ENCODE measurements at regions not wholly inside any gene's neighbourhood (a gene's known extent, or its start where the extent isn't known, plus 50 kb on each side); places are given as distances from the start of the nearest gene placed in this dataset.

DNA sequence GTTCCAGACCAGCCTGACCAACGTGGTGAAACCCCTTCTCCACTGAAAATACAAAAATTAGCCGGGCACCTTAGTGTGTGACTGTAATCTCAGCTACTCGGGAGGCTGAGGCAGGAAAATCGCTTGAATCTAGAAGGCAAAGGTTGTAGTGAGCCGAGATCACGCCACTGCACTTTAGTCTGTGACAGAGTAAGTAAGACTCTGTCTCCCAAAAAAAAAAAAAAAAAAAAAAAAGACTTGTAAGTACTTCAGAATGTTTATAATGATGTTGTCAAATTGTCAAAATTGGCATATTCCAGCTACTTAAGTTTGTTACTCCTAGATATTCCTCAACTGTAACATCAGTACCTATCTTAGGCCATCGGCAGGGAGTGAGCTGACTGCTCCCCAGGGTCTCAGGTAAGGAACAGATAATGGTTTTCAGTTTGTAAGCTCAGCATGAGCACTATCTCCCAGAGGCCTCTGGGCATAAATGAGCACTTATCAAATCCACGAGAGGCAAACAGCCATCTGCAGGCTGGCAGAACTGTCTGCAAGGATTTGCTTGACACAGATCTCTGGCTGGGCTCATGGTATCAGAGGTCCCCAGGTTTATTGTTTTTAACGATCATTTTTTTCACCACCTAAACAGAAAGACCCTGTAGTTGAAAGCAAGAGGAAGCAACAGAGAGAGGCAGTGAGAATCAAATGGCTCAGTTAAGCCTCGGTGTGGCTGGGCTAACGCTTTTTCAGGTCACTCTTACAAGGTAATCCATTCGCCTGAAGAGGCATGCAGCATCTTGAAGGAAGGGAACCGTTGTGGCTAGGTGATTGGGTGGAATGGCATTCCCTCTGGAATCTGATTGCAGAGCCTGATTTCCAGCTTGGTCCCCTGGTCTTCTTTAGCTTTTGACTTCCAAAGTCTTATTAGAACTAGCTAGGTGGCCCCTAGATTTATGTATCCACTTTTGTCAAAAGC, 115.9 kb downstream of the LY86 start:
- DNase-seq (ENCODE audit: low read depth) = no peak

DNA sequence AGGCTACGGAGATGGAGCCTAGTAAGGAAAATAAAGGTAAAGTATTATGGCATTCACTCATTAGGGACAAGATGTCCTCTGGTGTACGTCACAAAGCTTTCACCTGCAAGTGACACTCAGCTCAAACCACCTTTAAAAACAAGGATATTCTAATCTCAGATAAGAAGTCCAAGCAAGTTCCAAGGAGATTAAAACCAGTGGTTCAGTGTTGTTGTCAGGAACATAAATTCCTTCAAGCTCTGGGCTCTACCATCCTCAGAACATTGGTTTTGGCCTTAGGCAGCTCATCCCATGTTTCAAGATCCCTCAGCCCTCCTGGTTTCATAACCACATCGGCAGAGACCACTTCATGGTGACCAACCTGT, 116.5 kb downstream of the LY86 start:
- no peak for DNase-seq (ENCODE audit: low read depth)

DNA sequence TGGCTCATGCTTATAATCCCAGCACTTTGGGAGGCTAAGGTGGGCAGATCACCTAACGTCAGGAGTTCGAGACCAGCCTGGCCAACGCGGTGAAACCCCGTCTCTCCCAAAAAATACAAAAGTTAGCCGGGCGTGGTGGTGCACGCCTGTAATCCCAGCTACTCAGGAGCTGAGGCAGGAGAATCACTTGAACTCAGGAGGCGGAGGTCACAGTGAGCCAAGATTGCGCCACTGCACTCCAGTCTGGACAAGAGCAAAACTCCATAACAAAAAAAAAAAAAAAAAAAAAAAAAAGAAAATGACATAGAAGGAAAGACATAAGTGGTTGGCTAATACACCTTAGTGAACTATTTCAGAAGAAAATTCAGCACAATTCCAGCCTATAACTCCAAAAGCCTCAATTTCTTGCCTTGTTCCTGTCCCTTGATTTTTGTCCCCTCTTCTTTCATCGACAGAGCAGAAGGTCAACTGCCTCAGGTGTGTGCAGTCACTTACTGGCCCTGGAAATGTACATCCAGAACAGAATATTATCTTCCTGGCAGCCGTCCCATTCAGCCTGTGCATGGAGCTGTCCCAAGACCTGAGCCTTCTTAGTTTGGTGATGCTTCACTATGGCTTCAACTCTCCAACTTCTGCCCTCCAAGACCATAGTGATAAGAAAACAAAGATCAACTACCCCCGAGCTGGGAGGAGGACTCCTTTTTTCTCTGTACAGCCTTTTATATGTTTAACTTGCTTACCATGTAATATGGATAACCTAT, 117.6 kb downstream of the LY86 start:
- DNase-seq (ENCODE audit: low read depth) = no peak

DNA sequence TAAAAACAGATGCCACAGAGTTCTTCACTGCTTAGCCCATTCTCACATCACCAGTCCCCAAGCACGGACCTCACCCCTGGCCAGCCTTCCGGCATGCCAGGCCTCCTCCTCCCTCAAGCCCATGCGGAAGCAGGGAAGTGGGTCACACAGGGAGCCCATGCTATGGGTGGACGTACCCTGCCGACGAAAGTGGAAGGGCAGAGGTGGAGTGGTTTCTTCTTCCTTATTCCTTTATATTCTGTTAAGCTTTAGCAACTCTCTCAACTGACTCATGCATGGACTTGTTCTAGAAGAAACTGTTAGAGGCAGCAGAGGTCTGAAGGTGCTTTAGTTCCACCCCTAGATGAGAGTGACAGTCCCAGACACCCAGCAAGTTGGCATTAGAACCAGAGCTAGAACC, 118.6 kb downstream of the LY86 start:
- no peak for DNase-seq (ENCODE audit: low read depth)

DNA sequence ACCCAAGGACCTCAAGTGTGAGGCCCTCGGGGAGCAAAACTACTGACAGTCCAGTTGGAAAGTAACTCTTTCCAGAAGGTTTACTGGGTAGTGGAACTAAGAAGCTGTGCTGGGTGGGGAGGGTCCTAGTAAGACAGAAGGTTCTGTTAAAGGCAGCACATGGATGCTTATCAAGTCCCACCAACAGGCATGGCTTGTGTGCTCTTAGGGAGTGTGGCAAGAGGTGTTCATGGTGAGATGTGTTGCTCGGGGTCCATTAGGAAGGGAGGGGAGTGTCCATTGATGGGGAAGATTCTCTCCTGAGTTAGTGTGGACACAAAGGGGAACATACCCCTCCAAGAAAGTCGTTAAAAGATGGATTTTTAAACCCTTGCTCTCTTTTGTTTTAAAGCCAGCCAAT, 120.6 kb downstream of the LY86 start:
- no peak for DNase-seq (ENCODE audit: low read depth)

DNA sequence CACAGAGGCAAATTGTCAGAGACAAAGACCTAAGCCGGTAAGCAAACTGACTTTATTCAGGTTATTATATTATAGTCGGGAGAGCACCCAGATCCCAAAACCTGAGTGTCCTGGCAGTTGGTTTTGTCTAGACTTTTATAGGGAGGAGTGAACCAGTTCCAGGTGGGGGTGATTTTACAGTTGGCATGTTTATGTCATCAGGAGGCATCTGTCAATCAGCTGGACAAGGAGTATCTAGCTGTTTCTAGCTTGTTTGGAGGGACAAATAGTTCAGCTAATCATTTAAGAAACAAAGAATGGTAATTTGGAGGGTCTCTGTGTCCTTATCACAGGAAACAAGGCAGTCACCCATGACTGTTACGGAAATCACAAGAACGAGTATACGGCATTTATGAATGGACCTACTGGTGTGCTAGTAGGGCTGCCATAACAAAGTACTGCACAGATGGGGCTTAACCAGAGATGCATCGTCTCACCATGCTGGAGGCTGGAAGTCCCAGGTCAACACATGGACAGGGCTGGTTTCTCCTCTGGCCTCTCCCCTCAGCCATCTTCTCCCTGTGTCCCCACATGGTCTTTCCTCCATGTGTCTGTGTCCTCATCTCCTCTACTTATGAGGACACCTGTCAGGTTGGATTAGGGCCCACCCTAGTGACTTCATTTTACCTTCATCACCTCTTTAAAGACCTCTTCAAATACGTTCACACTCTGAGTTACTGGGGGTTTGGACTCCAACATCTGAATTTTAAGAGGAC, 122.7 kb downstream of the LY86 start:
- no peak for DNase-seq (ENCODE audit: low read depth)

DNA sequence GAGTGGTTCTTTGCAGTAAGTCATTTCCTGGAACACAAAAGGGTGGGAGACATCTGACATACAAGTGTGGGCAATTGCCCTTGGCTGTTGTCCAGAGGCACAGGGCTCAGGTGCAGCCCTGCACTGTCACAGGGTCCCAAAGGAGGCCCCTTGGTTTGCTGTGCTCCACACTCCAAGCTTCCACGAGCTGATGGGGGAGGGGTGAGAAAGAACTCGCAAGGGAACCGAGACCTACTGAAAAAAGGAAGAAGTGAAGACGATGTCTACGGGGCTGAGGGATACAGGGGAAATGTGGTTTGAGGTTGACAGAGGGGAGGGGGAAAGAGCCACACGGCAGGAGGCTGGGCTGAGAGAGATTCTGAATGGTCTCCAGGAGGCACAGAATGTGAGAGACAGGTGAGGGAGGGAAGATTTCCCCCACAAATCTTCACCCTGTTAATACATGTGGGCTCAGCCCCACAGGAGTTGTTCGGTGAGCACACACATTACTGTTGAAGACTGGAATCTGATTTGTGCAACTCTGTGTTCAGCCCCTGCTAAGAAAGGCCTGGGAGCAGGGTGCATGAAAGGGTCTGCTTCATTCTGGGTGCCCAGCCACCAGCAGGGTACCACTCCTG, 123.4 kb downstream of the LY86 start:
- DNase-seq (ENCODE audit: low read depth) = no peak

DNA sequence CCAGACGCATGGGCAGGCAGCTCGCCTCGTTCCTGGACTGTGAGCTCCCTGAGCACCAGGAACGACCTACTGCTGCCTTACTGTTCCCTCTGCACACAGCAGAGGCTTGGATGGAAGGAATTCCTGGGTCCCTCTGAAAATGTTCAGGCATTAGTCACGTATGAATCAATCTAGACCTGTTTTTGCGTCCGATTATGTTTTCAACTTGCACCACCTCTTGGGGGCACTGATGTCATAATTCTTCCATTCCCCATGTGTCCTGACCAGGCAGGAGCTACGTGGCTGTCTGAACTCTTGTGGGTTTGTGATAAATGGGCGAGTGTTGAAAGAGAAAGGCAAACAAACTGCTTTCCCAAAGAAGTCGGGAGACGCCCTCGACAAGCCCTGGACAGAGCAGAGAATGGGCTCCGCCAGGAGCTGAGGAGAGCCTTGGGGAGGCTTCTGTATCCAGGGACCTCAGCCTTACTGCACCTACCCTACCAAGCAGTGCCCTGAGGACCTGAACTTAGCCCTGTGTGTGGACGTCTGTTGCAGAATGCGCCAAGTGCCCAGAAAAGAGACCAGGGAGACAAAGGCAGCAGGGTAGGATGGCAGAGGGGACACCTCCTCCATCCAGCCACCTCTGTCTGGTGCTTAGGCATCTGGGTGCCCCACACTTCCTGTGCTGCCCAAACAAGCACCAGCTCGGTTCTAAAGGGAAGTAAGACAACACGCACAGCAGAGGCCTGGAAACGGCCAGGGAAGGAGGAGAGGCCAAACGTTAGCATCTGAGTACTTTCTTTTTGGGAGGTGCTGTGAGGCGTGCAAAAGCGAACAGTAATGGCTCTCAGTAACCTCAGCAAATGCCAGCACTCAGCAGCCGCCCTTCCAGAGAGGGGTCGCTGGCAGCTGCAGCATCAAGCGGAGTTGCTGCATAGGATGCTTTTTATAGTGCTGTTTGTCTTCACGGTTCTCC, 124.2 kb downstream of the LY86 start:
- DNase-seq (ENCODE audit: low read depth) = peak; percentile 80

DNA sequence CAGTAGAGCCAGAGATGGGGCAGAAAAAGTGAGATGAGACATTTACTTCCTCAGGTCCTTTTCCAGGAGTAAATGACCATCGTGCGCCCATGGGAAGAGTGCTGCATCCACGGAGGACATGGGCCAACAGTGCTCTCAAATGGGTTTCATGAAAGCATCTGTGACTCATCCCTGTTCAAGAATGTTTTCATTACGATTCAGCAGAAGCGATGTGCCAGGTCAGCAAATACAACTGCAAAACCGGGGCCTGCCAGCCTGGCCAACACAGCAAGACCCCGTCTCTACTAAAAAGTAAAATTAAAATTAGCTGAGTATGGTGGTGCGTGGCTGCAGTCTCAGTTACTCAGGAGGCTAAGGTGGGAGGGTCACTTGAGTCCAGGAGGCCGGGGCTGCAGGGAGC, 125.1 kb downstream of the LY86 start:
- peak; percentile 63 for DNase-seq (ENCODE audit: low read depth)

DNA sequence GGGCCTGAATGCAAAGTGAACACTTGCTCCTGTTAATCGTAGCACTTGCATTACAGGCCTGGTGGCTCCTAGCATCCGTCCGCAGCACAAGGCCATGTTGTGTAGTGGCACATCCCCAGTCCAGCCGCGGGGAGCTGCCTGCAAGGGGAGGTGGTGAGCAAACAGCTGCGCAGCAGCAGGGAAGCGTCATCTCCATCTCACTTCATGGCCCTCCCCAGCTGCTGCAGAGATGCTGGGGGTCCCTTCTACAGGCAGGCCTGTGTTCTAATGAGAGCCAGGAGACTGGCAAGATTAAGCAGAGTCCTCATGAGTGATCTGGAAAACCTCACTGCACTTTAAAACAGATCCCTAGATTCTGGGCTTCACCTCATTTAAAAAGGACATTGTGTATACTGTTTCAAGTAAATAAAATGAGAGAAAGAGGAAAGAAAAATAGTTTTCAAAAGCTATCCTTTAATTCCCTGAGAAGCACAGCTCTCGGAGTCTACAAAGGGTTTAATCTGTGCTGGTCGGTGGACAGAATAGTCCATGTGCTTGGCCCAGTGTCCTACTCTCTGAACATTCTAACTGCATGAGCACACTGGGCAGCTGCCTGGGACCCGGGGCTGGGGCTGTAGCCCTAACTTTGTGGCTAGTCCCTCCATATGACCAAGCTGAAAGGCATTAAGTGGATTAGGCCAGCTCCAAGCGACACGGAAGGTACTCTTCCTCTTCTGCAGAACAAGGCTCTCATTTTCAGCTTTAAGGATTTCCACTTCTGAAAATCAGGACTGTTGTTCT, 125.8 kb downstream of the LY86 start:
- no peak for DNase-seq (ENCODE audit: low read depth)

DNA sequence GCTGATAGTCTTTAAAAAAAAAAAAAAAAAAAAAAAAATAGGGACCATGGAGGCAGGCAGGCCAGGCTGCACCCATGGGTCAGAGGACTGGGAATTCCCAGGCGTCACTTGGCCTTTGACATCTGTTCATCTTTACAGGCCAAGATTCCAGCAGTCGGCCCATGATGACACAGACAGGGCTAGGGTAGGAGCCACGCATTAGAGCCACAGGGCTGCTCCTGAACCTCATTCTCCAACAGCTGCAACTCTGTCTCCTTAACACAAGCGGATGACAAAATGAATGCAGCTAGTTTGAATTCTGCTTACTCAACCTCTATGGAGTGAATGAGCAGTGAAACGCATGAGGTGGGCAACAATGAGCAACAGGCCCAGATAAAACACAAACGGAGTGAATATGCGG, 126.4 kb downstream of the LY86 start:
- DNase-seq (ENCODE audit: low read depth) = no peak

DNA sequence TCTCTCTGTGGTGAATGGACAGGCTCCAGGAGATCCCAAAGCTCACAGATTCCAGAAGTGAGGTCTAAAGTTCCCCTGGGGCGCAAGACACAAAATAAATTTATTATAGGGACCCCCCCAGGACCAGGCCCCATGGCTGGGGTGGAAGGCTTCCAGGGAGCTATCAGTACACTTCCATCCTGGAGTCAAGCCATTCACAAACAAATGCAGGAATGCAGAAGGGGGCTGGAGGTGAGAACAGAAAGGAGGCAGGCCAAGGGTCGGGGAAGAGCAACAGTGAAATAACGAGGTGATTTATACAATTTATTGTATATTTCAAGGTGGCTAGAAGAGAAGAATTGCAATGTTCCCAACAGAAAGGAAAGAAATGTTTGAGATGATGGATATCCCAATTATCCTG, 126.9 kb downstream of the LY86 start:
- no peak for DNase-seq (ENCODE audit: low read depth)

DNA sequence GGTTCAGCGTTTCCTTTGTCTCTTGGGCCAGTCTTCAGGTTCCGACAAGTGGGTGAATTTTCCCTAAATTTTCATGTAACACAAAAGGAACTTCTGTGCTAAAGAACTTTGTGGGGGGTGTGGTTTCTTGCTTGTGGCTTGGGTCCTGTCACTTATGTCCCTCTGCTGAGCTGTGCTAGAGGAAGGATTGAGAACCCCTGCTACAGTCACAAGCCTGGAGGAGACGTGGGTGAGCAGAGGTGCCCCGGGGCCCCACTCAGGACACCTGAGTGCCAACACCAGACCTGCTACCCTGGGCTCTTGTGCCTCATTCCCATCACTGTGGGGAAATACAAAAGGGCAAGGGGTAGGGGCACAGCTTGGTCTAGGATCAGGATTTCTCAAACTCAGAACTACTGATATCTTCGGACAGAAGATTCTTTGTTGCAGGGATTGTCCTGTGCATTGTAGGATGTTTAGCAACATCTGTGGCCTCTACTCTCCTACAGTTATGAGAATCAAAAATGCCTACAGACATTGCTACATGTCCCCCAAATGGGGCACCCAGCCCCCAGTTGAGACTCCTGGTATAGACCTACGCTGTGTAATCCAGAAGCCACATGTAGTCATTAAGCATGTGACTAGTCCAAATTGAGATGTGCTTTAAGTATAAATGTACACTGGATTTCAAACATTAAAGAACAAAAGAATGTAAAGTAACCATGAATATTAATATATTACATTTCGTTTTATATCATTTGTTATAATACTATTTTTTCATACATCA, 128.7 kb downstream of the LY86 start:
- DNase-seq (ENCODE audit: low read depth) = no peak

DNA sequence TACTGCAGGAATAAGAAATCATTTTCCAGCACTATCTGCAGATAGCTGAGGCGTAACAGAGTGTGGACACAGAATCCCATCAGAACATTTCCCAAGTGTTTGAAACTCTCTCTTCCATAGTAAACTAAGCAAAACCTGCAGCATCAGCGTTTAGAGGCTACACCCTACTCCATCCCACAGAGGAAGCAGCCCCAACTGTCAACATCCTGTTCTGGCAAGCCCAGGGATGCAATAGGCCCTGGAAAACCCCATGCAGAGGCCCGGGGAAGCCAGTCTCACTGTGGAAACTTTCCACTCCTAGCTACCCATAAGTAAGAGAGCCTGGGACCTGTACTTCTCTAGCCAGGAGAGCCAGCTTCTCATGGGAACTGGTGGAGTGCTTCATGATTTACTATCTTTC, 129.4 kb downstream of the LY86 start:
- DNase-seq (ENCODE audit: low read depth) = peak; percentile 20

DNA sequence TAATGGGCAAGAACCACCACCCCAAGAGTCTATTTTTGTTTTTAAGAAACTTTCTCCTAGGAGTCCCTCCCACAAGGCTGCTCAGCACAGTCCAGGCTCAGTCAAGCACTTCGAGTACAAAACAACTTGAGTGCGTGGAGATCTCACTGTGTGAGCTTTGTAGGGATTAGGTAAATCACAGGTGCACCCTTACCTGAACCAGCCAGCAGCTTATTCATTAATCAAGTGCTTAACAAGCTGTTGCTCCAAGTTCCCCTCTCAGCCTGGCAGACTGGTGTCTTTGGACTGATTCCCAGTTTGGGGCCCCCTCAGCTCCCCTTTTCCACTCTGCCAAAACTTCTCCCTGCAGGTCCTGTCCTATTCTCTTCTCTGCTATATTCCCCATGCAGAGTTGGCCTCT, 133.1 kb downstream of the LY86 start:
- DNase-seq (ENCODE audit: low read depth) = no peak

DNA sequence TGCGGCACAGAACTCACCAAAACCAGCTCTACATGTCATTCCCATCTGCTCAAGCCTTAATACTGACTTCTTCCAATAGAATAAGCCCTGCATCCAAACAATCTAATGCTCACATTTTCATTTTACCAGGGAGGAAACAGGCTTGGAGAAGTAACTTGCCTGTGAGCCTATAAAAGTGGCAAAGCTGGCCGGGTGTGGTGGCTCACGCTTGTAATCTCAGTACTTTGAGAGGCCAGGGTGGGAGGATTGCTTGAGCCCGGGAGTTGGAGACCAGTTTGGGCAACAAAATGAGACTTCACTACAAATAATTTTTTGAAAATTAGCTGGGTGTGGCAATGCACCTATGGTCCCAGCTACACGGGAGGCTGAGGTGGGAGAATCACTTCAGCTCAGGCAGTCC, 133.7 kb downstream of the LY86 start:
- DNase-seq (ENCODE audit: low read depth) = no peak

DNA sequence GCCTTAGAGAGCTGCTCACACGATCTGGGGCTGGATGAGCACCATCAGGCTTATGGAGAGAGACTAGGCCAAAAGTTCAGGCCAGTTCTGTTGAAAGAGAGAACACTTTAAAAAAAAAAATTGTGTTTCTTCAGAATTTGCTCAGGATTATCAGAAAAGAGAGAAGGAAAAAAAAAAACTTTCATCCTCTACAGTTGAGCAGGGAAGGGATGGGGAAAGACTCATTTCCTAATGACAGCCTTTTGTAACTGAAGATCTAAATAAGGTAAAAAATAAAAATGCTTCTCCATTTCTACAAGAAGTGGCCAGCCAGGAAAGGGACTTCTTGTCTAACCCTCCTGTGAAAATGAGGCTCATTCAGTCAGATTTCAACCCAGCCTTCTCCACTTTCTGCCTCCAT, 134.8 kb downstream of the LY86 start:
- no peak for DNase-seq (ENCODE audit: low read depth)

DNA sequence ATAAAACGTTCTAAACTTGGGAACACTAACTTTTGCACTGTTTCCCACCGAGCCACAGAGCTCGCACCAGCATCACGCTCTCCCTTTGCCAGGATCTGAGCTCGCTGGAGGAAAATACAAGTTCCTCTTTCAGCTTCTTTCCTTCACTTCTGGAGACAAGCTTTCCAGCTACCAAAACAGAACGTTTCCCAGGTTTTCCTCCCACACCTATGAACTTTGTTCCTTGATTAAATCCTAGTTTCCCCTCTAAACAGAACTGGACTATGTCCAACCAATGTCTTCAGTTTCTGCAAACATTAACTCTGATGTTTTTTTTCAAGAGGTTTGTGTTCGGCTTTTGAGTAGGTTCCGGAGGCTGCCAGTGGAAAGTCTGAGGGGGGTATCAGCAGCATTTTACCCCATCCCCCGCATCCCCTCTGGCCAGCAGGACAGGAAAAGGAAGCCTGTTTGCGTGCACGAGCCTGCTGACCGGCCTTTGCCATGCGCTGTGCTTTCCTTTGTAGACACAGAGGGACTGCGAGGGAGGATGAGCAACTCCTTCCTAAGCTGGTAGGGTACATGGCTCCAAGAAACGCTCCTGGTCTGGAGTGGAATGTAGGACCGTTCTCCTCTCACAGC, 135.5 kb downstream of the LY86 start:
- DNase-seq (ENCODE audit: low read depth) = no peak

Data from M059J (cell line).